HG02885 (cell line): ENCODE measurements at regions not wholly inside any gene's neighbourhood (a gene's known extent, or its start where the extent isn't known, plus 50 kb on each side); places are given as distances from the start of the nearest gene placed in this dataset.
"Not testable (repeated sequence)": the region's sequence is repeated elsewhere in the genome, so short reads cannot be mapped to it uniquely, and the experiment has no call there.

Experiments
- ATAC-seq: cut with Tn5 transposase; IDR thresholded peaks from one replicate; pipeline ENCODE4 v1.9.1; 2021; ENCODE audit warnings: mild to moderate bottlenecking; ENCODE audit not compliant: unreplicated experiment, poor library complexity

- no peak for ATAC-seq
These were observed 103.6 kb upstream of the BMP2 start for GRCh38 chr20:6663751-6664388.

- no peak for ATAC-seq
These were observed 104.4 kb upstream of the BMP2 start for GRCh38 chr20:6663104-6663503.

DNA sequence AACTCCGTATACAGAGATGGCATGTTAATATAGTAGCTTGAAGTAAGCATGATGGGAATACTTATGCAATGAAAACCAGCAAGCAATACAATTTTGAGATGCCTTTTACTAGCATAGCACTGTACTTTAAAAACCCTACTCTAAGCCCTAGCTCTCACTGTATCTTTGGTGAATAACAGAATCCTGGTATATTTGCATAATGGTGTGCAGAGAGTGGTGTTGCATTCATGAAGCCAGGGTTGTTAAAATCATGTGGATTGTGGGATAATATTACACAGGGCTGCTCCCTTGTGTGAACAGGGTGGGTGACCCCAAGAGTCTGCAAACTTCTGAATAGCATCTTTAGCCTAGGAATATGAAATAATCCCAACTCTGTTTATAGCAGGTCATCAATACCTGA lies 105.2 kb upstream of the BMP2 start:
- ATAC-seq, result no peak

GRCh38 chr20:6660441-6660840 lies 107.0 kb upstream of the BMP2 start:
- no peak for ATAC-seq

DNA sequence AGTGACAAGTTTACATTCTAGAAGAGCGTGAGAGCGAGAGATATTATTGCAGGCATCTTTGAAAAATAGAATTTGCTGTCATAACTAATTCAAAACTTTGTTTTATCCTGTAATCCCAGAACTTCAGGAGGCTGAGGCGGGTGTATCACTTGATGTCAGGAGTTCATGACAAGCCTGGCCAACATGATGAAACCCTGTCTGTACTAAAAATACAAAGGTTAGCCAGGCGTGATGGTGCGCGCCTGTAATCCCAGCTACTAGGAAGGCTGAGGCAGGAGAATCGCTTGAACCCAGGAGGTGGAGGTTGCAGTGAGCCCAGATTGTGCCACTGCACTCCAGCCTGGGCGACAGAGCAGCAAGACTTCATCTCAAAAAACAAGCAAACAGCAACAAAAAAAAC lies 108.6 kb upstream of the BMP2 start:
- not testable (repeated sequence) for ATAC-seq

- ATAC-seq, result no peak
These were observed 109.6 kb upstream of the BMP2 start for GRCh38 chr20:6657904-6658303.

DNA sequence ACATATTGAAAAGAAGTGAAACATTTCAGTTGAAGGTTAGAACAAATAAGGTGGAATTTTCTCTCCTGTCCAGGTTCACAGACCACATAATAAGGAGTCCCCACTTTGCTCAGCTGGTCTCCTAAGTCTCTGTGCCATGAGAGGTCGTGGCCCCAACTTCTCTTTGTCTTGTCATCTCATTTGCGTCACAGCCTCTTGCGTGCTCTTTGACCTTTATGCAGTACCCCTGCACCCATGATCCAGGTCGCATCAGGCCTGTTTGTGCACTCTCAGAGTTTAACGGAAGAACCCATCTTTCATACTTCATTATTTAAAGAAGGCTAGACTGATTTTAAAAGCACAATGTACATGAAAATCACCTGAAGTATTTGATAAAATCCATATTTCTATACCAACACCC lies 110.4 kb upstream of the BMP2 start:
- no peak for ATAC-seq

DNA sequence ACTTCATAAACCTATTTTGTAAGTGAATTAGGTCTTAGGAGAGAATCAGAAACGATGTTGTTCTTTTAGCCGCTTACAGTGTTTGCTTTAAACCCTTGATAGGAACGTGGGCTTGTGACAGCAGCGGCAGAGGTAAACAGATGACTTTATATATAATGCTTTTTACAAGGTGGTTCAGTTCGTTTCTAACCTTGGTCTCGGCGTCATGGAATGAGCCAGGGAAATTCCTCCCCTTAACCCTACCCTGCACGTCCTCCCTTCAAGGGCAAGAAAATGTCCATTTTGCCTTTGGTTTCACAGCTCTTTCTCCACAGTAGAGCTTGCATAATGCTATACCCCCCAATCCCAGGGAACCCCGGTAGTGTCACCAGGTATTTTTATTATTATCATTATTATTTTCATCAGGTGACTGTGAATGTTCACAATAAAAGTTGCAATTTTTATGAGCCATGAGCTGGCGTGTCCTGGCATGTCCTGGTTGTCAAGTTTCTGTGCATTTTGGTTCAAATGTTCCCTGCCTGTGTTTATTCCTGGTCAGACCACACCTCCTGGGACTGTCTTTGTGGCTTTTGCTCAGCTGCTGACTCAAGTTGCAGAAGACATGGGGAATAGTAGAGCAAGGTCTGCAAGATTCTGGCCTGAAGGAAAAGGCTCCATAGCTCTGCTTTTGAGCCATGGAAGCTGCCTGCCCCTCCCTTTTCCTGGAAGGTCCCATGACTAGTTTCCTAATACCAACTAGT lies 112.8 kb upstream of the BMP2 start:
- no peak for ATAC-seq

GRCh38 chr20:6651561-6651960 lies 115.9 kb upstream of the BMP2 start:
- ATAC-seq, result no peak

DNA sequence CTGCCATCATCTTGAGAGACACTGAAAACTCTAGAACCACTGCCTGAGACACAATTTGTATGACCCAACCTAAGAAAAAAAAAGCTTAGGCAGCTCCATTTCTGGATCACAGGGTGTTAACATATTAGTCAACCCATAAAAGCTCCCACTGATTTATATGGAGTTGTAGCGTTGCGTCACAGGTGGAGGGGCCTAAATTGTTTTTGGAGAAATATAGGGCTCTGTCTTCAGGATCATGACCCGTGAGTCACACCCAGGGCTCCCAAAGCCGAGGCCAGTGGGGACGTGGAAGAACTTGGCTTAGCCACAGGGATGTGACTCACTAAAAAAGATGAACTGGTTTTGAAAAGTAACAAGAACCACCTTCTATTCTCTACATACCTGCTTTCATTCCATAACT lies 116.5 kb upstream of the BMP2 start:
- ATAC-seq, result no peak

GRCh38 chr20:6646021-6646636 lies 121.4 kb upstream of the BMP2 start:
- ATAC-seq, result no peak

GRCh38 chr20:6644813-6645628 lies 122.5 kb upstream of the BMP2 start:
- no peak for ATAC-seq

- ATAC-seq, result no peak
These were observed 126.5 kb upstream of the BMP2 start for GRCh38 chr20:6641012-6641411.

GRCh38 chr20:6637160-6637579 lies 130.3 kb upstream of the BMP2 start:
- ATAC-seq, result no peak

- ATAC-seq, result no peak
These were observed 131.0 kb upstream of the BMP2 start for GRCh38 chr20:6636209-6637159.

DNA sequence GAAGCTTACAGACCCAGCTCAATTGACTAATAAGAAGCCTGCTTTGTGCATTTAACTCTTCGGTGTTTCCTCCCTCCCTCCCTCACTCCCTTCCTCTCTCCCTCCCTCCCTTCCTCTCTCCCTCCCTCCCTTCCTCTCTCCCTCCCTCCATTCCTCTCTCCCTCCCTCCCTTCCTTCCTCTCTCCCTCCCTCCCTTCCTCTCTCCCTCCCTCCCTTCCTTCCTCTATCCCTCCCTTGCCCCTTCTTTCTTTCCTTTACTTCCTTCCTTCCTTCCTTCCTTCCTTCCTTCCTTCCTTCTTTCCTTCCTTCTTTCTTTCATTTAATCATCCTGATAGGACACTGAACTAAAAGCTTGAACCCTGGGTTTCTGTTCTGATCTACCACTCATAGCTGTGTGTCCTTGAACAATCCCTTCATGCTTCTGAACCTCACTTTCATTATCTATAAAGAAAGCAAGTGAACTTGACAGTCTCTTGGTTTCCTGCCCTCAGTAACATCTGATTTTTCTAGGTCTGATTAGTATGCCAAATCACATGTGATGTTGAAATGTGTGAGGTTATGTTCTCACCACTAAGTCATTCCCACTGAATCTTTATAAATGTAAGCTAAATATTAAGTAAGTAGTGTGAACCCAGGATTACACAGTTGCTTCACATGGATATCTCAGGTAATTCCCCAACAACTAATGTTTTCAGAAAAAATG lies 132.3 kb upstream of the BMP2 start:
- ATAC-seq, result no peak

- ATAC-seq, result no peak
These were observed 135.3 kb upstream of the BMP2 start for GRCh38 chr20:6632187-6632586.

DNA sequence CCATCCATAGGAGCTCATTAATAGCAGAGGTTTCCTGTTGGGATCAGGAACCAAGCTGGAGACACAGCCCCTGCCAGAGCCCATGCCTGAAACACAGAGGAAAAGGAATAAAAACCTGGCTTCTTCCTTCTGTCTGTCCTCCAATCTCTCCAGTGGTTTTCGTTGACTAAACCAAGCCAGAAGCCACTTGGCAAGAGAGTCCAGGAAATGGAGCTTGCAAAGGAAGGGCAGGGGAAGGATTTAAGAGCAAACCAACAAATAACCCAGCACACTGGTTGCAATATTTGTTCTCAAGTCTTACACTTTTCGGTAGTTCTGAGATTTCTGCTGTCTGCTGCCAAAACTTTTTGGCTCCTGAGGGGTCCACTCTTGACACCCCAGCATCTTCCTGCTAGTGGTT lies 137.0 kb upstream of the BMP2 start:
- ATAC-seq, result no peak

DNA sequence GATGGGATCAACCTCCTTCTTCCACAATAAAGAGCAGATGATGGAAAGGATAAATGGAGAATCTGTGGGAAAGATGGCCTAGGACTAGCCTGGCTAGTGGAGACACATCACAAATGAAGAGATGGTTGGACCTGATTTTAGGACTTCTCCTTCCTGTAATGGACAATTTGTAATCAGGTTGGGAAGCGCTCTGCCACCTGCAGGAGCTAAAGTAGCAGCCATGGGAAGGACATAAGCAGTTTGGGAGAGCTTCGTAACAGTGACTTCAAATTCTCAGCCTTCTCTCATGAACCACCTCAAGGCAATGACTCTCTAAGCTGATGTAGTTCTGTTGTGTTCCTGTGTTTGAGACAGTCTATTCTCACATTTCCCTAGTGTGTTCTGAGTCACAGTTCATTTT lies 137.9 kb upstream of the BMP2 start:
- no peak for ATAC-seq
